ENCODE measurements at regions not wholly inside any gene's neighbourhood (a gene's known extent, or its start where the extent isn't known, plus 50 kb on each side); places are given as distances from the start of the nearest gene placed in this dataset.
"Not testable (repeated sequence)": the region's sequence is repeated elsewhere in the genome, so short reads cannot be mapped to it uniquely, and the experiment has no call there.

DNA sequence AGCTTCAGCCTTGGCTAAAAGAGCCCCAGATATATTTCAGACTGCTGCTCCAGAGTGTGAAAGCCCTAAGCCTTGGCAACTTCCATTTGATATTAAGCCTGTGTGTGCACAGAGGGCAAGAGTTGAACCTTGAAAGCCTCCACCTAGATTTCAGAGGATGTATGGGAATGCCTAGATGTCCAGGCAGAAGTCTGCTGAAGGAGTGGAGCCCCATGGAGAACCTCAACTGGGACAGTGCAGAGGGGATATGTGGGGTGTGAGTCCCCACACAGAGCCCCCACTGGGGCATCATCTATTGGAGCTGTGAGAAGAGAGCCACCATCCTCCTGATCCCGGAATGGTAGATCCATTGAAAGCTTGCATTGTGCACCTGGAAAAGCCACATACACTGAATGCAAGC lies 1784.8 kb upstream of the CDH9 start:
- no peak for DNase-seq

DNA sequence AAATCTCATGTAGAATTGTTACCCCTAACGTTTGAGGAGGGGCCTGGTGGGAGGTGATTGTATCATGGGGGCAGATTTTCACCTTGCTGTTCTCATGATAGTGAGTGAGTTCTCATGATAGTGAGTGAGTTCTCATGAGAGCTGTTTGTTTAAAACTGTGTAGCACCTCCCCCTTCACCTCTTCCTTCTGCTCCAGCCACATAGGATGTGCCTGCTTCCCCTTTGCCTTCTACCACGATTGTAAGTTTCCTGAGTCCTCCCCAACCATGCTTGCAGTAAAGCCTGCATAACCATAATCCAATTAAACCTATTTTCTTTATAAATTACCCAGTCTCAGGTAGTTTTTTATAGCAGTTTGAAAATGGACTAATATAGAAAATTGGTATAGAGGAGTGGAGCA lies 1783.7 kb upstream of the CDH9 start:
- no peak for DNase-seq

DNA sequence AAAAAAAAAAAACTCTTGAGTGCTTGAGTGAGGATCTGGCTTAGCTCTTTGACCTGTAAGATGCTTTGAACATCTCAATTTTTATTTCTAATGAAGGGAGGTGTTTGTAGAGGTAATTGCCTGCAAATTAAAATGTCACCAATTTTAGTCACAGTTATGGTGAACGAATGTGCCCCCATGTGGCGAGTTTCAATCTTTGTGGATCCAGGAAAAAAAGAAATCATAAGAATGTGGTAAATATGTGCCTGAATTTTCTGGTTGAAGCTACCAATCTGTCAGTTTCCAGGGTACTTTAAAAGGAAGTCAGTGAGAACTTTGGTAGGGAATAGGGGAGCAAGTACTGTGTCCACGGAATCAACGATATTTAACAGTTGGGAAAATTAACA lies 1772.4 kb upstream of the CDH9 start:
- DNase-seq, result no peak

DNA sequence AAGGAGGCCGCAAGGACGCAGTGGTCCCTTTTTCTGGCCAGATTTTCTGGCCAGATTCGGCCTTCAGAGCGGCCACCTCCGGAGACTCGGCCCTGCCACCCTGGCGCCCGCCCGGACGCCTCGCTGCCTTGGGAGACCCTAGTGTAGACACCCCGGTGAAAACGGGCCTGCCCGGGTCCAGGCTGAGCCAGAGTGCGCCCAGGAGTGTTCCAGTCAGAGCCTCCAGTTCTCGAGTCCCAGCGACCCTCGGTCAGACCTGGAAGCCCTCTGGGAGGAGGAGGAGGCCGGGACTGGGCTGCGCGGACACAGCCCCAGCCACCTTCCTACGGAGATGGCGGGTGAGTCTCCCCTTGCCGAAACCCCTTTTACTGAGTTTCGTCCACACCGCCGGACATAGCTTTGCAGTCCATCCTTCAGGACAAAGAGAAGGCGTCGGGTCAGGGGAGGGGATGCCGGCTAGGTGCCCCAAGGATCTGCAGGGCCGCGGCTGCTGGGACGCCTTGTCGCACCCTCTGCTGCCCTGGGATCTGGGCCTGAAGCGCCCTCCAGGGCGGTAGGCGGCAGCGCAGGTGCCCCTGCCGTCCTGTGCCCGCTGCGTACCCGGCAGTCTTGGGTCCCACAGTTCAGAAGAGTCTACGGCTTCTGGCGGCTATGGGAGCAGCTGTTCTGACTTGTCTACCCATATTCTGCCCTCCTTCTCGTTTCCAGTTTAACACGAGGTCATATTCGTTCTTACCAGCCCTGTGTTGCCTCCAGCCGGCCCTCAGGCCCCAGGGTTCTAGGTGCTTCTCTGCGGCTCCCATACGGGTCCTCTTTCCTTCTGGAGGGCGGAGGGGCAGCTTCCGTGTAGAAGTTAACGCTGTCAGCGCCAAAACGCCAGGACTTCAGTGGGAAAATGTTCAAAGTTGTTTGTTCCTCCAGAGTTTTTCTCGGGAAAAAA lies 1771.7 kb upstream of the CDH9 start:
- no peak for DNase-seq

DNA sequence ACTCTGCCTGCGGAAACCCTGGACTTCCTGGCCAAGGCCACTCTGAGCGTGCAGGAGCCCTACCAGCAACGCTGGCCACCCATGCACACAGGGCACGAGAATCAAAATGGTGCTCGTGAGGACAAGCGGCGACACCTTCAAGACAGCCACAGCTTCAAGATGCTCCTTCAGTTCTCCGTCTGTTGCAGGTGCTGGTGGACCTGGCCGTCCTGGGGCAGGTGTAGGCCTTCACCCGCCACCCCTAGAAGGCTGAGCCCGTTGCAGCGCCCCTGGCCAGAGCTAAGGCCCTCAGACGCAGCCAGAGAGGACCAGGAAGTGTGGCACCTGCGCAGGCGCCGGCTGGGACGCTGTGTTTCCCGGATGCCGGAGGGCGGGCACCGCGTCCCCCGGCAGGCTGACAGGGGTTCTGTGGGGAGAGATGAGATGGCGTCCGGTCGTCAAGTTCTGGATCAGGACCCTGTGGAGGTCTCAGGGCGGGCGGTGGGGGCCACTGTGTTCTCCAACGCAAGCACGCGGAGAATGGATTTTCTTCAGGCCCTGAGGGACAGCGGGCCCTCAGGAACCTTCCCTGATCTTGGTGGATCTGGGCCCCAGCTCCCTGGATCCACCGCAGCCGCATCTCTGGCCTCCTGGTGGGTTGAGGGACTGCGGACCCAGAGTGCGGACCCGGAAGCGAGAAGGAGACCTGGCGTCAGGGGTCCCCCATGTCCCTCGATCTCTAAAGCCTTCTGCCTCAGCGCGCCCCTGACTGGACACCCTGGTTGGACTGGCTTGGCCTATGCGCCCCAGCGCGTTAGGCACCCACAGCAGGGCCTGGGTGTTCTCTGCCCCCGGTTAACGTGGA lies 1770.8 kb upstream of the CDH9 start:
- DNase-seq, result no peak

DNA sequence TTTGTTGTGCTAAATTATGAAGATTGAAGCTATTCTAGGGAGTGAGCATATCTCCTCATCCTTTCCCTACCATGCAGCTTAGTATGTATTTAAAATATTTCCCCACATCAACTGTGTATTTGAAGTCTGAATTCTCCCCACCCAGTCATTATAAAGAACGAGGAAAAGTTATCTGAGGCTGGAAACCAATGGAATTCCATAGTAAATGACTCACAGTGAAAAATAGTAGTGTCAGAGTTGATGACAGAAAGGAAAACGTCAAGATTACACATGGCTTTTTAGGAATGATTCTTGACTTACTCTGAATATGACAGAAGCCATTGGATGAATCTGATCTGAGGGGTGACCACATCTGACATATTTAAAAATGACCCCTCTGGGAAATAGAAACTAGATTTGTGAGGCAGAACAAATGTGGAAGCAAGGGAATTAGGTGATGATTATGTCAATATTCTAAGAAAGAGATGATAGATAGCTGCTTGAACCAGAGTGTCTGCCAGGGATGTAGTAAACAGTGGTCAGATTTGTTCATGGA lies 1768.9 kb upstream of the CDH9 start:
- no peak for DNase-seq

DNA sequence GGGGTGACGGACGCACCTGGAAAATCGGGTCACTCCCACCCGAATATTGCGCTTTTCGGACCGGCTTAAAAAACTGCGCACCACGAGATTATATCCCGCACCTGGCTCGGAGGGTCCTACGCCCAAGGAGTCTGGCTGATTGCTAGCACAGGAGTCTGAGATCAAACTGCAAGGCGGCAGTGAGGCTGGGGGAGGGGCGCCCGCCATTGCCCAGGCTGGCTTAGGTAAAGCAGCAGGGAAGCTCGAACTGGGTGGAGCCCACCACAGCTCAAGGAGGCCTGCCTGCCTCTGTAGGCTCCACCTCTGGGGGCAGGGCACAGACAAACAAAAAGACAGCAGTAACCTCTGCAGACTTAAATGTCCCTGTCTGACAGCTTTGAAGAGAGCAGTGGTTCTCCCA lies 1760.6 kb upstream of the CDH9 start:
- DNase-seq, result not testable (repeated sequence)

DNA sequence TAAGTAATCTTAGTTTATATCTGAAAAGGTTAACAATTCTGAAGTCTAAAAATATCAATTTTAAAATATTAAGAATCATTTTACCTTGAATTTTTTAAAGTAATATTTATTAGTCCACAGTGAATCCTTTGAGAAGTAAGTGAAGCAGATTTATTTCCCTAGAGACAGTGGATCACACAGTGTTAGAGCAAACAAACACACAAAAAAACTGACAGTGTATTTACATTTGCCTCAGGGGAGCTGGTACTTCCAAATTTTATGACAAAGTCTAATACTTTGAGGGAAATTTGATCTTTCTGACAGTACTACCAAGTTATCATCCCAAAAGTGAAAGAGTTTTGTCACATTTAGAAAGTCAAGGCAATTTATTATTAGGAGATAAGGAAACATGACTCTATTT lies 1750.6 kb upstream of the CDH9 start:
- DNase-seq, result no peak

DNA sequence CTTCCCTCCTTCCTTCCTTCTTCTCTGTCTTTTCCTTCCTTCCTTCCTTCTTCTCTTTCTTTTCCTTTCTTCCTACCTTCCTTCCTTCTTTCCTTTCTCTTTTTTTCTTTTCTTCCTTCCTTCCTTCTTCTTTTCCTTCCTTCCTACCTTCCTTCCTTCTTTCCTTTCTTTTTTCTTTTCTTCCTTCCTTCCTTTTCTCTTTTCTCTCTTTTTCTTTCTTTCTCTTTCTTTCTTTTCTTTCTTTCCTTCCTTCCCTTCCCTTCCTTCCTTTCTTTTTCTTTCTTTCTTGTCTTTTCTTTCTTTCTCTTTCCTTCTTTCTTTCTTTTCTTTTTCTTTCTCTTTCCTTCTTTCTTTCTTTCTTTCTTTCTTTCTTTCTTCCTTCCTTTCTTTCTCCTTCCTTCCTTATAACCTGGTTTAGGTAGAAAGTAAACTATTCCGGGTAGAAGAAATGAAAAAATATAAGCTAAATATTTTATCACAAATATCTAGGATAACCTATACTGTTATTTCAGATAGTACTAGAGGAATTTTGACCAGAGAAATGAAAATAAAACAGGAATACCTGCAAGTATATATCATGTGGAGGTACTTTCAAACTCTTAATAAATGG lies 1741.8 kb upstream of the CDH9 start:
- no peak for DNase-seq

DNA sequence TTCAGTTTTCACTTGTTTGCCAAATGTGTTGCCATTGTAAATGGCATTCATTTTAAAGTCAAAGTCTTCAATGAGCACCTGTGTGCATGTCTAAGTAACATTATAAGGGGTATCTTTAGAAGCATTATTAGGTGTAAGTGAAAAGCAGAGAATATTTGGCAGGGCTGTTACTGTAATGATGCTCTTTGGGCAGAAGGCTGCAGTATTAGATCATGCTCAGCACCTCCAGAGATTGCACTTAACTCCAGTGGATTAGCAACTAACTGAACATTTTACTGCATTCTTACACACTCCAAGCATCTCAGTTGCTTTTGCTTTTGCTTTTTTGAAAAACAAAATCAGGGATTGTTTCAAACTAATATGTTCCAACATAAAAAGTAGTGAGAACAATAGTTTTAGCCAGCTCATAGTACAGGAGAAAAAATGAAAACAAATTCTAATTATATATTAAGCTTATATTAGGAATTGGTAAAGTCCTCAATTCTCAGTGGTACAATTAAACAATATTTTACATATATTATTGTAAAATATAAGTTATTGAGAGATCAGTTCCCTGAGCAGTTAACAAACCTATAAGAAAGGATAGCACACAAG lies 1740.9 kb upstream of the CDH9 start:
- DNase-seq, result no peak

DNA sequence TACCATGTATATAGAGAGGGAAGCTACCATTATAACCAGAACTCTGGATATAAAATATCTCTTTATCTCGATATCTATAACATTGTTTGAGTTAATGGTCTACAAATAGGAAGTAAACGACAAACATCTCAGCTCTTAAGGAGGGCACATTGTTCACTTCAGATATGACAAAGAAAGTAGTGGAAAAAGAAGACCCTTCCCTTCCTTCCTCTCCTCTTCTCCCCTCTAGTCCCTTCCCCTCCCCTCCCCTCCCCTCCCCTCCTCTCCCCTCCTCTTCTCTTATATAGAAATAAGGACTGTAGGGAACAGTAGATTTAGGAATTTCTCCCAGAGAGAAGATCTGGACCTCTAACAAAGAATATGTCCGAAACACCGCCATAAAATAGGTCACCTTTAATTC lies 1731.9 kb upstream of the CDH9 start:
- DNase-seq, result no peak

DNA sequence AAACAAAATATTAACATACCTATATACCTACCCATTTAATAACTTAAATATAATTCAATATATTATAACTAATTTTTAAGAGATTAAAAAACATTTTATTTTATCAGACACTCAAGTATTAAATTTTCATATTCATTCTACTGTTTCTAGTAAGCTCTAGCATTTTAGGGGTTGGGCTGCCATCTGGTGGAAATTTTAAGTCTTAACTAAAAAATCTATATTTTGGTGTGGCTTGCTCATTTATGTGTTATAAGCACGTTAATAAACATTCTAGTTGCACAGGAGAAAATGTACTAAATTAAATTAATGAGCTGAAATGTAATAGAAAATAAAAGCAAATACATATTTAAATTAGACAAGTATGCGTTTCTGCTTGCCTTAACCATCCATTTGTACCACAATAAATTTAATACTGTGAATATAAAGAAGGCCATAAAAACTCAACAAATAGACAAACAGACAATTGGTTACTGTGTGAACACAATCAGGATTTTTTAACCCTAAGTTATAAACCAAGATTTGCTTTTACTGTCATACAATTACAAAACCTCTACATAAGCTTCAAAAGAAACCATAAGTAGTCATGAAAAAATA lies 1728.3 kb upstream of the CDH9 start:
- peak; percentile 51 for DNase-seq

DNA sequence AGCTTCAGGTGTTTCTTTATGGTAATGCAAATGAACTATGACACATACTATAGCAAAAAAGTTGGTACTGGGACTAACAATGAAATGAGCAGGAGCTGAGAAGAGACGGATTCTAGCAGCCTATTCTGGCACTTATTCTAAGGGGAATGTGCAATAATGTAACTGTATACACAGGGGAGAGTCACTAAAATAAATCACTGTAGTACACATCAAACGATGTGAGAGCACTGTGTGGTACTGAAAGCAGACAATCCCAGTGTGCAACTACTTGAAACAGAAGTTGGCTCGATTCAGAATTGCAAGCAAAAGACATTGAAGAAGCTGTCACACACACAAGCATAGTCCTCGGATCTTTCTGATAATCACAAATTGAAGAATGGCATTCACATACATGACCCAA lies 1713.0 kb upstream of the CDH9 start:
- DNase-seq, result no peak

DNA sequence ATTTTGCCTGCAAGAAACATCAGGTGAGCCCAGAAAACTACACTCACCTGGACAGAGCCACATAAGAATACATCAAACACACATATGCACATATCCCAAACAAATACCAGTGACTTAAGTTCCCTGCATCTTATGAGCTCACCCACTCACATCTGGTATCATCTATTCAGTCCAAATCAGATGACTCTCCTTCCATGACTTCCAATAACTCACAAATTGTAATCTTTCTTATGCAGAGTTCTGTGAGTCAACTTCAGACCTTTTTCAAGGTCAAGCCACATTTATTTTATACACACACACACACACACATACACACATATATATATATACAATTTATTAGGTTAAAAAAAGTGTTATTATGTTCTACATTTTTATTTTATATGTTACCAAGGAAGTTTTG lies 1711.9 kb upstream of the CDH9 start:
- peak; percentile 64 for DNase-seq

DNA sequence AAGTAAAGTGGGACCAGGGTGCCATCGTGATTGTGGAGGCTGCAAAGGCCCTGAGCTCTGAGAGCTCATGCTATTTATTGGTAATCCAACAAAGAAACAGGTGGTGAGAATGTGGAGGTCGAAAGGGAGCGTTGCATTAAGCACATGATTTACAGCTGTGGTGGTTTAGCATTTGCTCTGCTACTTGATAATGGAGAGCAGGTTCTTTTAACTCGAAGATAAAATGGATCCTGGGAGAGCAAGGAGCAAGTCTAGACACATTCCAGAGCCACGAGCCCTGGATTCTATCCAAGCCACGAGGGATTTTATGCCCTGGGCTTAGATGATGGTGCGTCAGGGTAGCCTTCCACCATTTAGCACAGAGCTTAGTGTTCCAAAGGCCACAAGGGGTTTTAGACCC lies 1710.1 kb upstream of the CDH9 start:
- peak; percentile 19 for DNase-seq

DNA sequence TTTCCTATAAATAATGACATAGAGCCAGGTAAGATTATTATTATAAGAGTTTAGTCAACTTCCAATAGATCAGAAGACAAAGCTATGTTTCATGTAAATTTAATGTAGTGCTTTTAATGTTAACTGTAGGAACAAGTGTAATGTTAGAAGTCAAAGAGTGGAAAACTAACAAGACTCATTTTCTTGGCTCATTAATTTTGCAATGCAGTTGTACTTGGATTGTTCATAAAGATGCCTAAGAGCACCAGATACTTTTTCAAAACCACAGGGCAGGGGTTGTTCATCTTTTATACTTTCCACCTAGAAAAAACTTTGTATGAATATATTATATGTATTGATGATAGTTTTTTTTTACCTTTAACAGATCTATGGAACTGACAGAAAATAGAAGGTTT lies 1705.3 kb upstream of the CDH9 start:
- no peak for DNase-seq

DNA sequence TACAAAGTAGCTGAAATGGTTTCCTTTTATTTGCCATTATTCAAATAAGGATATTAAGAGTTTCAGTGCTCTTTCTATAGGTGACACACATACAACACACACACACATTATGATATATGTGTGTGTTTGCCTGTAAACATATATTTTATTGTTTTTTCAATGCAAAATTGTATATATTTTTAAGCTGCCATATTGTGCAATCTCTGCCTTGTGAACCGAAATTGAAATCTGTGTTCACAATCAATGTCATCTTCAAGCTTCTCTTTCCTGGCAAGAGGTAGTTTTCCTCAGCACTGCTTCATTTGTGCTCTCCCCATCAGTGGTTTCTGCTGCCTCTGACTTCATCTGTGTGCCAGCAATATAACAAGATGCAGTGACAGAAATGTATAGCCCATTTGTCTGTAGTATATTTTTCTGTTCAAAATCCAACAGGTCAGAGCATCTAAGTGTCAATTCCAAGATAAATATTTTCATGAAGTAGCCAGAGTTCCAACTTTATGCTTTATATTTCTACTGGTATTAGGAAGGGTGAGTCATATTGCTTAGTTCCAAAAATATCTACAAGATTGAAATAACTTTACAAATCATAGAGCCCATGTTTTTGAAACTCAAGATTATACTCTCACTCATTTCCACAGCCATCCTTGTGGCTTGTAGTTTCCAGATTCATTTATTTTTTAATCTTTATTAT lies 1704.8 kb upstream of the CDH9 start:
- peak; percentile 47 for DNase-seq

DNA sequence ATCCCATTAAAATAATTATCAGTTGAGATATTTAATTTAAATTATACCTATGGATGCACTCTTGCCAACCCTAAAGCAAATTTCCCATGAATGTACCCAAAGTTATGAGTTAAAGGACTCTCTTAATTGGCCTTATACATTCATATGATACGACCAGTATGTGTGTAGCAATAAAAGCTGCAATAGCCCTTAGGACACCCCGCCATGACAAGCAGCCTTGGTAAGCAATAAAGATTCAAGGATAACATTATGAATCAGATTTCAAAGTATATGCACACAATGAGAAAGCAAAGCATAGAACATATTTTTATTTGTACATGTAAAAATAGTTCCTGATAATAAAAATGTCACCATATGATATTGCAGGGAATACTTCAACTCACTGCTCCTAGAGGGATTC lies 1699.3 kb upstream of the CDH9 start:
- DNase-seq, result no peak

DNA sequence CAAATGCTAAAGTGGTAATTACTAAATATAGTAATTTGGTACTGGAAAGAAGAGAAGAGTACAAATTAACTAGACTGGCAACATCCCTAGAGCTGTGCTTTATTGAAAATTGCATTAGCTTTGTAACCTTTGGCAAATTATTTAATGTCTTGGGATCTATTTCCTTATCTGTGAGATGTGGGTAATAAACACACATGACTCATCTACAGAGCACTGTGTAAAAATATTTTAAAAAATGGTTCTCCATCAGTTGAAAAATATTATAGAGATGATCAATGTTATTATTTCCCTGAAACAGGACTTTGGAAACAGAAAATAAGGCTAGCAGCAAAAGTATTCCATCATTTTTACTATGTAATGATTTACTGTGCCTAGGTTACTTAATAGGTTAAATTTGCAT lies 1698.8 kb upstream of the CDH9 start:
- no peak for DNase-seq

DNA sequence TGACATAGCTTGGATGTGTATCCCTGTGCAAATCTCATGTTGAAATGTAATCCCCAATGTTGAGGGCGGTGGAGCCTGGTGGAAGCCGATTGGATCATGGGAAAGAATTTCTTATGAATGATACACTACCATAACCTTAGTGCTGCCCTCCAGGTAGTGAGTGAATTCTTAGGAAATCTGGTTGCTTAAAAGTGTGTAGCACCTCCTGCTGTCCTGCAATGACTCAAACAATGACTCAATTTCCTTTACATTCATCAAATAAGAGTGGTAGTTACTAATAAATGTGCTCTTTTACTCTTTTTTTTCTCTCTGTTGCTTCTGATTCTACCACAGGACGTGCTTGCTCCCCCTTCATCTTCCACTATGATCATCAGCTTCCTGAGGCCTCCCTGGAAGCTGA lies 1696.0 kb upstream of the CDH9 start:
- peak; percentile 21 for DNase-seq

DNA sequence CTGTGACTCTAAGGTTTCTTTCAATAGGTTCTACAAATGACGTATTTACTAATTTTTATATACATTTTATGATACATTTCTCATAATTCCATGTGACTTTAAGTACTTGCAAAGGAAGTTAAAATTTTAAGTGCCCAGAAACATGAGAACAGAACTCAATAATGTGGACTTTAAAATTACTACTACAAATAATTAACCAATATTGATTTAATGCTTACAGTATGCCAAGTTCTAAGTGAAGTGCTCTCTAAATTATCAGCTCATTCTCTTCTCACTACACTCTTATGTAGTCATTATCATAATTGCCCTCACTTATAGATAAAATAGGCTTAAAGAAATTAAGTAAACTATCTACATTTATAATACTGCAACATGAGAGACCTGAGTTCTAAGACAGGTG lies 1690.7 kb upstream of the CDH9 start:
- no peak for DNase-seq

DNA sequence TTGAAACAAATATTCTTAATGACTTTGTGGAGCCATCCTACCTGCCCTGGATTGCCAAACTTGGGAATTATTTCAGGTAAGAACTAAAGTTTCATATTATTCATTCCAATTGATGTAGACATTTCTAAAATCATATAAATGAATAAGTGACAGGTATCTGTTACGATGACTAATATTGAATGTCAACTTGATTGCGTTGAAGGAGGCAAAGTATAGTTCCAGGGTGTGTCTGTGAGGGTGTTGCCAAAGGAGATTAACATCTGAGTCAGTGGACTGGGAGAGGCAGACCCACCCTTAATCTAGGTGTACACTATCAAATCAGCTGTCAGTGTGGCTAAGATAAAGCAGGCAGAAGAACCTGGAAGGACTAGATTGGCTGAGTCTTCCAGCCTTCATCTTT lies 1688.4 kb upstream of the CDH9 start:
- DNase-seq, result no peak
